HG03571 (cell line): ENCODE measurements at regions not wholly inside any gene's neighbourhood (a gene's known extent, or its start where the extent isn't known, plus 50 kb on each side); places are given as distances from the start of the nearest gene placed in this dataset.
"Not testable (repeated sequence)": the region's sequence is repeated elsewhere in the genome, so short reads cannot be mapped to it uniquely, and the experiment has no call there.

Experiments used
- ATAC-seq: cut with Tn5 transposase; IDR thresholded peaks from one replicate; pipeline ENCODE4 v1.9.1; 2021; ENCODE audit not compliant: unreplicated experiment

GRCh38 chr3:124043023-124043422 is 51.1 kb upstream of the ROPN1 start:
- no peak for ATAC-seq

- no peak for ATAC-seq
Measured at GRCh38 chr3:124044956-124045355, 53.0 kb upstream of the ROPN1 start.

DNA sequence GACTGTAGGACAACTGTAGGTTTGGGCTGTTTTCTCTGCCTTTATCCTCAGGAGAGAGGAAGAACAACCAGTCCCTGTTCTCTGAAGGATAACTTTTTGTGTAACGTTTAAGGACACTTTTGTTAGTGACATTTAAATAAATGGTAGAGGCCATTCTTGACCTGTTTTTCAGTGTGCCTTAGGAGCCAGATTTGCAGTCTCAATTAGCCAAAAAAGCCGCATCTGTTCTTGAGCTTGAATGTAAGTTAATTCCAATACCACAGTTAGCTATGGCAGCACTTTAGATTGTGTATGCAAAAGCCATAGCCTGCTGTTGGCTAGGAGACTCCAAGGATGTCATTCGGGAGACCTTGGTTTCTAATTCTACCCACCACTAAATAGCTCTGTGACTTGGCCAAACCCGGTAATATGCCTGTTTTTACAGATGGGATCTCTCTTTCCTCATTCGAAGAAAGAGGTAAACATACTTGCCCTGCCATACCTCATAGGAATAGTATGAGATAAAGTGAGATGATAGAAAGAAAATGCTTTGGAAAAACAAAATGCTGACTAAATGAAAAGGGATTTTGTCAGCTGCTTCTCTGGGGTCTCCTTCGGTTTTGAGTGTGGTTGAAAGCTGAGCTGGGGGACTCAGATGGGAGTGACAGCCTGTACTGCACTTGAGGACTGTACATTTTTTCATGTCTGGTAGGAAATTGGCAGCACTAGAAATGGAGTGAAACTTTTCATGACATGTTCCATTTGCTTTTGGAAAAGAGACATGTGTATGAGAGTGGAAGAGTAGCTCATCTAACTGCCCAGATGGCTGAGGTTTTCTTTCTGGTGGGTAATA is 57.3 kb upstream of the ROPN1 start:
- ATAC-seq = no peak

DNA sequence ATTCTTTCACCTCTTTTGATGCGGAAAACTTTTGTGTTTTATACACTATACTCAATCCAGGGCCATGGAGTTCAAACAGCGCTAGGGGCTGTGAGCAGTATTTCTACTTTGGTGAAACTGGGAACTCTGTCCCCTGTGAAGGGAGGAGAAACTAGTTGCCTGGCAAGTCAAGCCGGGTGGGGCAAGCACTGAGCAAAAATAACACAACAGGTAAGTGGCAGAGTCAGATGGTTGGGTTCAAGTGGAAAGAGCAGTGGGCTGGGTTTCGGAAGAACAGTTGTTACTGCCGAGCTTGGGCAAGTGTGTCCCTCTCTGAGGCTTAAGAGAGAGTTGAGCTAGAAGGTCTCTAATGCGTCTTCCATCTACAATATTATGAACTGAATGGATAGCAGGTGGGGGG is 59.7 kb upstream of the ROPN1 start:
- ATAC-seq = no peak

GRCh38 chr3:124053871-124054270 is 61.9 kb upstream of the ROPN1 start:
- ATAC-seq = no peak

DNA sequence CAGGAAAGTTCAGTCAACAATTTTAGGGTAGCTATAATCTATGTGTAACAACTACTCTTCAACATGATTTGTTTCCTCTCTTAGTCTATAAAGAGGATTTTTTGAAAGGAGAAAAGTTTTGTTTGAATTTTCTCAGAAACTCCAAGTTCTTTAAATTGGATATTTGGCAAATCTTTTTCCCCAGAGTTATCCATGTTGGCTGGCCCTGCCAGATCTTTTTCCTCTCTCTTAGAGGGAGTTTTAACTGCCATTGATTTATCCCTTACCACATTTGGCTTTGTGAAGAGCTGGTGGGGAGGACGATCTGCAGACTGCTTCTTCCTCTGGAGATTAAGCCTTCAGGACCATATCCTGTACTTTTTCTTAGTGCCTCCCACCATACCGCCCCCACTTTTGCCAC is 64.9 kb upstream of the ROPN1 start:
- no peak for ATAC-seq

- no peak for ATAC-seq
Measured at GRCh38 chr3:124057420-124057819, 65.5 kb upstream of the ROPN1 start.

DNA sequence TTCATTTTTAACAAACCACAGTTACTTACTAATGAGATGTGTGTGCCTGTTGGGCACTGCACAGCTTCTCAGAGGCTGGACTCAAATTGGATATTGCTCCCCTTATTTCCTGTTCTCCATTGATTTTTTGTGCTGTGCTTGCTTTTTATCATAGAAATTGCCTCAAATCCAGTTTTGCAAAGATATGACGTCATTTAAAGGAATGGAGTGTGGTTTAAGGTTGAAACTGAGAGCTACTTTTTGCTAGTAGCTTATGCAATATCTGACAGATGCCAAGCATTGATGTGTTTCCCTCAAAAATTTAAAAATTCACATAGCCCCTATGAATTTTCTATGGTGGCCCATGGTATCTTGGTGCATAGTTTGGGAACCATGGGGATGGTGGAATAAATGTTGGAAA is 67.7 kb upstream of the ROPN1 start:
- no peak for ATAC-seq

- ATAC-seq = no peak
Measured at GRCh38 chr3:124063197-124063909, 71.4 kb upstream of the ROPN1 start.

- no peak for ATAC-seq
Measured at GRCh38 chr3:124064050-124064449, 72.1 kb upstream of the ROPN1 start.

- not testable (repeated sequence) for ATAC-seq
Measured at GRCh38 chr3:124066543-124066942, 74.6 kb upstream of the ROPN1 start.

- ATAC-seq = not testable (repeated sequence)
Measured at GRCh38 chr3:124069706-124070105, 77.8 kb upstream of the ROPN1 start.

DNA sequence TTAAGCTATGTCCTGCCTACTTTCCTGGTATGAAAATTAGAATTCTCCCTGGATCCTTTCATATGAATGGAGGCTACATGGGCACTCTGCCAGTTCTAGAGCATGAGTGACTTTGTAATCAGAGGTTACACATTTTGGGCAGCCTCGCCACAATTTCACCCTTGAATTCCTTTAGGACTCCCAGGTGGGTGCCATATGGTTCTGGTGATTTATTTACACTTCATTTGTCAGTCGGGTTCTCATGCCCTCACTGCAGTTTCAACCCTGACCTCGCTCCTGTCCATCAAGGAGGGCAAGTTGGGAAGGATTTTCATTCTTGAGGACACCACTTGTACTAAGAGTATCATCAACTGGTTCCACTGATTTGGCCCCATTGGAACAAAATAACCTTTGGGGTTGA is 83.2 kb upstream of the ROPN1 start:
- ATAC-seq = not testable (repeated sequence)

- no peak for ATAC-seq
Measured at GRCh38 chr3:124075753-124076152, 83.8 kb upstream of the ROPN1 start.

GRCh38 chr3:124076235-124076634 is 84.3 kb upstream of the ROPN1 start:
- no peak for ATAC-seq

GRCh38 chr3:124078953-124079911 is 87.3 kb upstream of the ROPN1 start:
- no peak for ATAC-seq

GRCh38 chr3:124079912-124080276 is 88.0 kb upstream of the ROPN1 start:
- ATAC-seq = no peak

GRCh38 chr3:124082343-124082742 is 90.4 kb upstream of the ROPN1 start:
- no peak for ATAC-seq

GRCh38 chr3:124084022-124084881 is 92.3 kb upstream of the ROPN1 start:
- no peak for ATAC-seq

GRCh38 chr3:124088801-124089200 is 96.9 kb upstream of the ROPN1 start:
- ATAC-seq = no peak
